PC-3 (cell line): ENCODE measurements at regions not wholly inside any gene's neighbourhood (a gene's known extent, or its start where the extent isn't known, plus 50 kb on each side); places are given as distances from the start of the nearest gene placed in this dataset.

Experiments
- ATAC-seq: fragments of 200-7000 bp; cut with Tn5 transposase; 2 replicates; pipeline ENCODE4 v1.9.1; 2020; ENCODE audit warnings: mild to moderate bottlenecking, moderate library complexity
- BruUV-seq: library from RNA; stranded (reverse); fragments of 400-500 nt; replicated peaks from 2 replicates; lab custom pipeline; 2021; lab: Mats Ljungman, UMichigan
- CTCF ChIA-PET: fragments of 300-600 bp; sonication (Branson Sonifier 250); formaldehyde crosslinking; loops from one replicate; lab custom pipeline; 2022; ENCODE audit warnings: antibody characterized with exemption; lab: Charles Lee
- POLR2A ChIA-PET: fragments of 300-600 bp; sonication (Branson Sonifier 250); formaldehyde crosslinking; loops from one replicate; lab custom pipeline; 2022; ENCODE audit warnings: antibody characterized with exemption; ENCODE audit not compliant: unreplicated experiment; lab: Charles Lee
- DNase-seq: peaks from one replicate; pipeline ENCODE4 v3.0.0-alpha.2; 2015
- H2AFZ ChIP-seq: fragments of 300-600 bp; sonication (generic); 2 replicates; pipeline ENCODE4 v1.6.0; 2016; ENCODE audit warnings: antibody characterized with exemption, low read length
- H3F3A ChIP-seq: fragments of 300-600 bp; sonication (generic); one replicate; pipeline ENCODE4 v1.6.0; 2017; ENCODE audit warnings: antibody characterized with exemption, low read length, control low read depth, mild to moderate bottlenecking; ENCODE audit not compliant: unreplicated experiment
- H3K27ac ChIP-seq: fragments of 300-600 bp; sonication (generic); 2 replicates; pipeline ENCODE4 v1.5.1; 2016; ENCODE audit warnings: mild to moderate bottlenecking, low read length
- H3K27me3 ChIP-seq: fragments of 300-600 bp; sonication (generic); 2 replicates; pipeline ENCODE4 v1.6.1; 2016; ENCODE audit warnings: low read length, mixed read lengths
- H3K36me3 ChIP-seq: fragments of 300-600 bp; sonication (generic); 2 replicates; pipeline ENCODE4 v1.6.1; 2016; ENCODE audit warnings: low read depth, mixed run types, low read length, mixed read lengths
- H3K4me1 ChIP-seq: fragments of 300-600 bp; sonication (generic); 2 replicates; pipeline ENCODE4 v1.5.1; 2016; ENCODE audit warnings: low read length; ENCODE audit not compliant: insufficient read depth
- H3K4me2 ChIP-seq: fragments of 300-600 bp; sonication (generic); 2 replicates; pipeline ENCODE4 v1.6.0; 2016; ENCODE audit warnings: low read length
- H3K4me3 ChIP-seq: fragments of 300-600 bp; sonication (generic); 2 replicates; pipeline ENCODE4 v1.5.1; 2016; ENCODE audit warnings: mild to moderate bottlenecking, low read length, mixed read lengths
- H3K79me2 ChIP-seq: fragments of 300-600 bp; sonication (generic); 2 replicates; pipeline ENCODE4 v1.6.1; 2017; ENCODE audit warnings: low read length, mixed read lengths
- H3K9ac ChIP-seq: fragments of 300-600 bp; sonication (generic); 2 replicates; pipeline ENCODE4 v1.6.0; 2016; ENCODE audit warnings: mild to moderate bottlenecking, low read length
- H3K9me2 ChIP-seq: fragments of 300-600 bp; sonication (generic); replicated peaks from 2 replicates; pipeline ENCODE4 v1.6.1; 2016; ENCODE audit warnings: mixed run types, low read length, mixed read lengths
- H3K9me3 ChIP-seq: fragments of 300-600 bp; sonication (generic); 2 replicates; pipeline ENCODE4 v1.6.1; 2016; ENCODE audit warnings: low read length, mixed read lengths
- H4K20me1 ChIP-seq: fragments of 300-600 bp; sonication (generic); 2 replicates; pipeline ENCODE4 v1.6.1; 2016; ENCODE audit warnings: low read length, mixed read lengths
- EZH2 ChIP-seq: fragments of 300-600 bp; sonication (generic); IDR thresholded peaks from one replicate; pipeline ENCODE4 v1.6.1; 2017; ENCODE audit warnings: antibody characterized with exemption, mild to moderate bottlenecking, low read length; ENCODE audit not compliant: unreplicated experiment
- EZH2phosphoT487 ChIP-seq: fragments of 300-600 bp; sonication (generic); IDR thresholded peaks from 2 replicates; pipeline ENCODE4 v1.6.1; 2018; ENCODE audit warnings: mild to moderate bottlenecking, antibody characterized with exemption, low read length, borderline replicate concordance
- intact Hi-C: fragments of 100-400 bp; cut with micrococcal nuclease; formaldehyde crosslinking; loops from 2 replicates; pipeline ENCODE4 v1.9.0; 2023
- TF ChIP-seq, protein P1 (sequence below): fragments of 300-600 bp; sonication (generic); conservative IDR thresholded peaks from 2 replicates; pipeline ENCODE4 v1.5.1; 2017; ENCODE audit warnings: antibody characterized with exemption, low read depth, mild to moderate bottlenecking, low read length

DNA sequence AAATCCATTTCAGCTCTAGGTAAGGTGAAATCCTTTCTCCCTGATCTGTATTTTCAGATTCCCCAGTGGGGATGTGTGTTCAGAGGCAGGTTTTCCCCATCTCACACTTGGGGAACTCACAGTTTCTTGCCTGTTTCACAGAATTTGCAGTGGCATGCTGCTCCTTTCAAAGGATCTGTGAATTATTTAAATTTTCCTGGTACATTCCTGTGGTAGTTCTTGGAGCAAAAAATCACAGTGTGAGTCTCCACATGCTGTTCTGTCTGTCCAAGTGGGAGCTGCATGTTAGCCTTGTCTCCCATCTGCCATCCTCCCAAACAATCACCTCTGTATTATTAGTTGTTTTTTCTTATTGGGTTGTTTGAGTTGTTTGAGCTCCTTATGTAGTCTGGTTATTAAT lies 372.9 kb downstream of the ARL6IP6 start:
- BruUV-seq = no TSS peak
- Histone ChIP-seq H2AFZ (no peak overlapping the region), H3K4me2 (no peak overlapping the region), H3K79me2 (no peaks in the 10 kb centered on the region), H3K9me3 (no peaks in the 10 kb centered on the region), H3K27ac (no peak overlapping the region), H4K20me1 (no peaks in the 10 kb centered on the region), H3F3A (no peaks in the 10 kb centered on the region), H3K9ac (no peak overlapping the region), H3K36me3 (no peaks in the 10 kb centered on the region), H3K27me3 (no peaks in the 10 kb centered on the region), H3K9me2 (no peaks in the 10 kb centered on the region), H3K4me1 (no peaks in the 10 kb centered on the region), H3K4me3 (no peak overlapping the region)
- ATAC-seq (no peak), DNase-seq (no peak)
- CTCF ChIA-PET = no interaction called here
- intact Hi-C loops = no loop called here
- TF ChIP-seq, protein P1, sequence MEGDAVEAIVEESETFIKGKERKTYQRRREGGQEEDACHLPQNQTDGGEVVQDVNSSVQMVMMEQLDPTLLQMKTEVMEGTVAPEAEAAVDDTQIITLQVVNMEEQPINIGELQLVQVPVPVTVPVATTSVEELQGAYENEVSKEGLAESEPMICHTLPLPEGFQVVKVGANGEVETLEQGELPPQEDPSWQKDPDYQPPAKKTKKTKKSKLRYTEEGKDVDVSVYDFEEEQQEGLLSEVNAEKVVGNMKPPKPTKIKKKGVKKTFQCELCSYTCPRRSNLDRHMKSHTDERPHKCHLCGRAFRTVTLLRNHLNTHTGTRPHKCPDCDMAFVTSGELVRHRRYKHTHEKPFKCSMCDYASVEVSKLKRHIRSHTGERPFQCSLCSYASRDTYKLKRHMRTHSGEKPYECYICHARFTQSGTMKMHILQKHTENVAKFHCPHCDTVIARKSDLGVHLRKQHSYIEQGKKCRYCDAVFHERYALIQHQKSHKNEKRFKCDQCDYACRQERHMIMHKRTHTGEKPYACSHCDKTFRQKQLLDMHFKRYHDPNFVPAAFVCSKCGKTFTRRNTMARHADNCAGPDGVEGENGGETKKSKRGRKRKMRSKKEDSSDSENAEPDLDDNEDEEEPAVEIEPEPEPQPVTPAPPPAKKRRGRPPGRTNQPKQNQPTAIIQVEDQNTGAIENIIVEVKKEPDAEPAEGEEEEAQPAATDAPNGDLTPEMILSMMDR = no peak
- TF ChIP-seq EZH2phosphoT487 = no peak
- TF ChIP-seq EZH2 = no peak
- POLR2A ChIA-PET = no interaction called here

DNA sequence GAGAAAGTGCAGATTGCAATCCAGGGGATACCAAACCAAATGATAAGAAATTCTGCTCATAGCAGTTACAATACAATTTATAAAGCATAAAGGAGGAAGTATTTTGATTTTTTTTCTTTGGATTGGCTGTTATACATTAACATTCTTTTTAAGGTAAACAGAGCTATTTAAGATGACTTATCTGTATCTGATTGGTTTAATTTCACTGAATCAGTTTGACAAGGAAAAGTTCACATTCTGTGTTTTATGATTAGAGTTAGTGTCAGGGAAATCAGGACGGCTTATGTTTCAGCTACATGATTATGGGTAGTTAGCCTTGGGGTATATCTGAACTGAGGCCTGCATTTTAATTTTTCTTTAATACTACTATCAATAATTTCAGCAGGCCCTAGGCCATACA lies 360.9 kb downstream of the ARL6IP6 start:
- H3K4me3 ChIP-seq = no peak overlapping the region
- H3K9me2 ChIP-seq = no peaks in the 10 kb centered on the region
- H3K4me1 ChIP-seq = no peaks in the 10 kb centered on the region
- no peak overlapping the region for H3K4me2 ChIP-seq
- ChIA-PET CTCF (no interaction called here), POLR2A (no interaction called here)
- H3K27me3 ChIP-seq = peaks cover 5% of the 10 kb centered on the region; the same call in 1 of the 2 replicates
- no peaks in the 10 kb centered on the region for H3F3A ChIP-seq
- H2AFZ ChIP-seq = no peak overlapping the region
- BruUV-seq = no TSS peak
- H4K20me1 ChIP-seq = no peaks in the 10 kb centered on the region
- H3K36me3 ChIP-seq = no peaks in the 10 kb centered on the region
- intact Hi-C loops = no loop called here
- no peaks in the 10 kb centered on the region for H3K9me3 ChIP-seq
- H3K79me2 ChIP-seq = no peaks in the 10 kb centered on the region
- TF ChIP-seq EZH2 (no peak), EZH2phosphoT487 (no peak)
- TF ChIP-seq, protein P1 = no peak
- no peak overlapping the region for H3K9ac ChIP-seq
- ATAC-seq (no peak), DNase-seq (no peak)
- no peak overlapping the region for H3K27ac ChIP-seq

DNA sequence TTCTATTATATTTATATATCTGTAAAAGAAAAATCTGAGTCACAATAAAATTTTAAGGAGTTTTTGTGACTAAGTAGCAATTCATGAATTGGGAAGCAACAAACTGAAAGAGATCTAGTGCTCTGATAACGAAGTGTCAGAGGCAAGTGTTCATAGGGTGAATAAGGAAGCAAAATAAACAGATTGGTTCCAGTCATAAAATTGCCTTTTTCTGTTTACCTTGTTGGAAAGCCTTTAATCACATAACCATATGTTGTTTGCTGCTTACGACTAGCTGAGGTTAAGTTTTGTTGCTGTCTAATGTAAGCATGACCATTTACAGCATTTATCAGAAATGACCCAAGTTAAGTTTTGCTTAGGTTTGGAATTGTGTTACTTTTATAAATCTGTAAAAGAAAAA lies 358.9 kb downstream of the ARL6IP6 start:
- ATAC-seq (peak; percentile 22; the same call in 1 of the 2 replicates), DNase-seq (peak; percentile 55)
- Histone ChIP-seq H2AFZ (no peak overlapping the region), H3K36me3 (no peaks in the 10 kb centered on the region), H3K4me2 (no peak overlapping the region), H4K20me1 (no peaks in the 10 kb centered on the region), H3K9ac (no peak overlapping the region), H3K4me3 (no peak overlapping the region), H3K79me2 (no peaks in the 10 kb centered on the region), H3K27ac (no peak overlapping the region), H3K4me1 (no peaks in the 10 kb centered on the region), H3F3A (no peaks in the 10 kb centered on the region), H3K9me2 (no peaks in the 10 kb centered on the region), H3K27me3 (peaks cover 10% of the 10 kb centered on the region; the same call in 1 of the 2 replicates), H3K9me3 (no peaks in the 10 kb centered on the region)
- intact Hi-C loops = no loop called here
- ChIA-PET POLR2A (no interaction called here), CTCF (no interaction called here)
- no peak for TF ChIP-seq EZH2phosphoT487
- TF ChIP-seq, protein P1 = no peak
- BruUV-seq = no TSS peak
